H1 (cell line): ENCODE measurements at regions not wholly inside any gene's neighbourhood (a gene's known extent, or its start where the extent isn't known, plus 50 kb on each side); places are given as distances from the start of the nearest gene placed in this dataset.

Experiments
- CTCF ChIA-PET: fragments of 300-600 bp; sonication (Branson Sonifier 250); formaldehyde crosslinking; loops from one replicate; lab custom pipeline; 2021; ENCODE audit not compliant: partially characterized antibody; lab: Charles Lee
- POLR2A ChIA-PET: fragments of 300-600 bp; sonication (Branson Sonifier 250); formaldehyde crosslinking; loops from one replicate; lab custom pipeline; 2021; ENCODE audit warnings: inconsistent platforms; ENCODE audit not compliant: partially characterized antibody; lab: Charles Lee
- DNase-seq, 2 experiments: peaks; one replicate each; pipeline versions ENCODE4 v3.0.0 to v3.0.0-alpha.2; 2010 to 2022; ENCODE audit warnings: low spot score in 2 of 2, low read depth in 1 of 2, mixed read lengths in 1 of 2
- FAIRE-seq: peaks from 2 replicates; lab custom pipeline; 2011; peaks lifted over from hg19 to GRCh38; lab: Jason Lieb, UNC
- H2AFZ ChIP-seq: 2 replicates; pipeline ENCODE4 v1.8.1; 2012; ENCODE audit warnings: low read length, inconsistent platforms
- H2AK5ac ChIP-seq: 2 replicates; pipeline ENCODE4 v1.6.1; 2013; ENCODE audit warnings: low read depth, low read length
- H2BK120ac ChIP-seq: replicated peaks from 2 replicates; pipeline ENCODE3; 2013; ENCODE audit warnings: low read depth, low read length, inconsistent platforms
- H2BK12ac ChIP-seq: 2 replicates; pipeline ENCODE4 v1.6.1; 2013; ENCODE audit warnings: low read depth, low read length
- H2BK15ac ChIP-seq: 2 replicates; pipeline ENCODE4 v1.6.1; 2013; ENCODE audit warnings: low read length
- H2BK20ac ChIP-seq: 2 replicates; pipeline ENCODE4 v1.6.1; 2013; ENCODE audit warnings: low read length
- H2BK5ac ChIP-seq: 2 replicates; pipeline ENCODE4 v1.6.1; 2013; ENCODE audit warnings: low read depth, low read length
- H3K14ac ChIP-seq: 2 replicates; pipeline ENCODE4 v1.6.1; 2013; ENCODE audit warnings: inconsistent platforms; ENCODE audit not compliant: insufficient read length
- H3K18ac ChIP-seq: 2 replicates; pipeline ENCODE4 v1.6.1; 2013; ENCODE audit warnings: low read length; ENCODE audit errors: extremely low read depth
- H3K23ac ChIP-seq: 2 replicates; pipeline ENCODE4 v1.6.1; 2013; ENCODE audit warnings: inconsistent platforms; ENCODE audit not compliant: insufficient read length
- H3K23me2 ChIP-seq: 2 replicates; pipeline ENCODE4 v1.6.1; 2013; ENCODE audit warnings: low read depth, low read length
- H3K27ac ChIP-seq: 2 replicates; pipeline ENCODE4 v1.6.1; 2011; ENCODE audit warnings: low read depth, low read length, inconsistent platforms
- H3K27me3 ChIP-seq, 4 experiments: replicated peaks in 1 of 4; 1 replicate in 1 of 4; 2 replicates in 3 of 4; pipeline versions ENCODE4 v1.6.1 to v1.8.1; 2011 to 2013; ENCODE audit warnings: low read length in 3 of 4, mild to moderate bottlenecking in 3 of 4, inconsistent platforms in 2 of 4, mixed read lengths in 2 of 4, moderate library complexity in 1 of 4; ENCODE audit not compliant: control insufficient read depth in 3 of 4, insufficient read depth in 3 of 4; ENCODE audit errors: extremely low read depth in 1 of 4
- H3K36me3 ChIP-seq, 4 experiments: 2 replicates each; pipeline versions ENCODE4 v1.6.1 to v1.8.1; 2011 to 2013; ENCODE audit warnings: mild to moderate bottlenecking in 4 of 4, low read length in 3 of 4, moderate library complexity in 2 of 4, control low read depth in 1 of 4, inconsistent platforms in 1 of 4; ENCODE audit not compliant: insufficient read depth in 4 of 4, control insufficient read depth in 2 of 4
- H3K4ac ChIP-seq: replicated peaks from 2 replicates; pipeline ENCODE3; 2013; ENCODE audit warnings: low read length, low read depth, mixed read lengths, inconsistent platforms; ENCODE audit not compliant: insufficient read length
- H3K4me1 ChIP-seq, 4 experiments: replicated peaks in 1 of 4; 1 replicate in 1 of 4; 2 replicates in 3 of 4; pipeline versions ENCODE4 v1.6.1 to v1.8.1; 2011 to 2013; ENCODE audit warnings: low read length in 3 of 4, inconsistent platforms in 2 of 4, mixed read lengths in 1 of 4; ENCODE audit not compliant: insufficient read depth in 4 of 4, control insufficient read depth in 3 of 4
- H3K4me2 ChIP-seq, 2 experiments: 2 replicates each; pipeline versions ENCODE4 v1.6.1 to v1.8.1; 2011 to 2013; ENCODE audit warnings: low read depth in 2 of 2, low read length in 2 of 2, control low read depth in 1 of 2, inconsistent platforms in 1 of 2, mild to moderate bottlenecking in 1 of 2; ENCODE audit not compliant: insufficient read depth in 1 of 2
- H3K4me3 ChIP-seq, 4 experiments: fragments of 200-600, 300-600 bp in 1 of 4; sonication (generic), shearing (Covaris generic), sonication (Bioruptor Twin) in 1 of 4; 2 replicates each; pipeline versions ENCODE4 v1.5.1 to v1.8.1; 2011 to 2016; ENCODE audit warnings: low read length in 4 of 4, low read depth in 3 of 4, control low read depth in 2 of 4, inconsistent platforms in 2 of 4, mild to moderate bottlenecking in 2 of 4, mixed read lengths in 1 of 4, moderate library complexity in 1 of 4; ENCODE audit not compliant: insufficient read depth in 2 of 4; ENCODE audit errors: extremely low read depth in 1 of 4
- H3K56ac ChIP-seq: replicated peaks from 2 replicates; pipeline ENCODE3; 2013; ENCODE audit warnings: low read depth, mild to moderate bottlenecking, mixed read lengths, low read length, inconsistent platforms; ENCODE audit not compliant: insufficient read length
- H3K79me1 ChIP-seq: 2 replicates; pipeline ENCODE4 v1.6.1; 2013; ENCODE audit warnings: low read depth, low read length, control low read depth
- H3K79me2 ChIP-seq, 2 experiments: 2 replicates each; pipeline versions ENCODE4 v1.6.1 to v1.8.1; 2012 to 2013; ENCODE audit warnings: low read length in 2 of 2, mild to moderate bottlenecking in 2 of 2, inconsistent platforms in 1 of 2; ENCODE audit not compliant: insufficient read depth in 2 of 2, control insufficient read depth in 1 of 2
- H3K9ac ChIP-seq, 4 experiments: replicated peaks in 1 of 4; 1 replicate in 1 of 4; 2 replicates in 3 of 4; pipeline versions ENCODE4 v1.6.1 to v1.8.1; 2011 to 2013; ENCODE audit warnings: low read depth in 3 of 4, low read length in 3 of 4, control low read depth in 2 of 4, mild to moderate bottlenecking in 2 of 4, moderate library complexity in 2 of 4, inconsistent platforms in 1 of 4; ENCODE audit errors: extremely low read depth in 1 of 4
- H3K9me3 ChIP-seq, 2 experiments: 2 replicates each; pipeline versions ENCODE4 v1.6.1 to v1.8.1; 2012 to 2013; ENCODE audit warnings: mild to moderate bottlenecking in 2 of 2, moderate library complexity in 2 of 2, control low read depth in 1 of 2, inconsistent platforms in 1 of 2, low read depth in 1 of 2, low read length in 1 of 2, mixed read lengths in 1 of 2; ENCODE audit not compliant: insufficient read depth in 2 of 2
- H4K20me1 ChIP-seq, 2 experiments: replicated peaks in 1 of 2; 2 replicates each; pipeline versions ENCODE3 to v1.8.1; 2011 to 2013; ENCODE audit warnings: inconsistent platforms in 2 of 2, low read length in 2 of 2, mild to moderate bottlenecking in 1 of 2; ENCODE audit not compliant: insufficient read depth in 2 of 2, control insufficient read depth in 1 of 2
- H4K5ac ChIP-seq: 2 replicates; pipeline ENCODE4 v1.6.1; 2013; ENCODE audit warnings: low read length, low read depth, mixed read lengths, inconsistent platforms; ENCODE audit not compliant: insufficient read length
- H4K8ac ChIP-seq: 2 replicates; pipeline ENCODE4 v1.8.0; 2013; ENCODE audit warnings: mild to moderate bottlenecking, moderate library complexity, low read length, inconsistent platforms; ENCODE audit not compliant: insufficient read depth; ENCODE audit errors: extremely low read depth
- H4K91ac ChIP-seq: replicated peaks from 2 replicates; pipeline ENCODE3; 2013; ENCODE audit warnings: low read length, mixed read lengths, inconsistent platforms; ENCODE audit not compliant: insufficient read length
- ATF3 ChIP-seq: IDR thresholded peaks from 2 replicates; pipeline ENCODE4 v1.6.1; 2011; ENCODE audit warnings: low read depth, mild to moderate bottlenecking, low read length; ENCODE audit not compliant: insufficient read depth
- CBX8 ChIP-seq: fragments of 300-800, 300-1000 bp; sonication (generic); IDR thresholded peaks from 2 replicates; pipeline ENCODE4 v1.7.1; 2016; ENCODE audit warnings: low read depth, low read length, borderline replicate concordance
- CREB1 ChIP-seq: IDR thresholded peaks from 2 replicates; pipeline ENCODE4 v1.6.1; 2012; ENCODE audit warnings: inconsistent platforms
- EGR1 ChIP-seq: IDR thresholded peaks from 2 replicates; pipeline ENCODE4 v1.6.1; 2011; ENCODE audit warnings: low read depth, low read length, borderline replicate concordance
- HDAC2 ChIP-seq, 2 experiments: fragments of 300-600 bp in 1 of 2; sonication (generic) in 1 of 2; IDR thresholded peaks; 2 replicates each; pipeline ENCODE4 v1.6.1; 2011 to 2012; ENCODE audit warnings: low read depth in 2 of 2, low read length in 2 of 2, mild to moderate bottlenecking in 2 of 2, moderate library complexity in 2 of 2, borderline replicate concordance in 1 of 2, inconsistent platforms in 1 of 2
- KDM5A ChIP-seq: fragments of 200-600 bp; IDR thresholded peaks from 2 replicates; pipeline ENCODE4 v1.7.1; 2012; ENCODE audit warnings: mild to moderate bottlenecking, low read length, inconsistent platforms, mixed read lengths
- NANOG ChIP-seq: IDR thresholded peaks from 2 replicates; pipeline ENCODE4 v1.6.1; 2011; ENCODE audit warnings: low read length, low read depth, mild to moderate bottlenecking, inconsistent platforms; ENCODE audit not compliant: insufficient read depth, poor library complexity, severe bottlenecking
- NRF1 ChIP-seq: IDR thresholded peaks from 2 replicates; pipeline ENCODE4 v1.6.1; 2011; ENCODE audit warnings: mild to moderate bottlenecking, low read depth, low read length, improper control_type of control experiment
- PHF8 ChIP-seq: fragments of 200-600 bp; sonication (generic); conservative IDR thresholded peaks from 2 replicates; pipeline ENCODE4 v1.7.1; 2012; ENCODE audit warnings: low read depth, mild to moderate bottlenecking, inconsistent platforms, low read length, moderate library complexity
- SAP30 ChIP-seq: fragments of 300-600 bp; sonication (generic); IDR thresholded peaks from 2 replicates; pipeline ENCODE4 v1.7.1; 2012; ENCODE audit warnings: low read length, moderate library complexity, mild to moderate bottlenecking, inconsistent platforms; ENCODE audit not compliant: insufficient read depth, insufficient replicate concordance
- SIRT6 ChIP-seq: IDR thresholded peaks from one replicate; pipeline ENCODE4 v1.7.1; 2012; ENCODE audit warnings: low read length, inconsistent platforms
- SP4 ChIP-seq: IDR thresholded peaks from 2 replicates; pipeline ENCODE4 v1.6.1; 2012; ENCODE audit warnings: low read length, inconsistent platforms
- TAF1 ChIP-seq: IDR thresholded peaks from 2 replicates; pipeline ENCODE4 v1.6.1; 2011; ENCODE audit warnings: mild to moderate bottlenecking, low read depth, low read length
- TCF12 ChIP-seq: IDR thresholded peaks from 2 replicates; pipeline ENCODE4 v1.6.1; 2011; ENCODE audit warnings: low read depth, mild to moderate bottlenecking, low read length
- YY1 ChIP-seq: IDR thresholded peaks from 2 replicates; pipeline ENCODE4 v1.6.1; 2011; ENCODE audit warnings: low read depth, mild to moderate bottlenecking, low read length
- WGBS, 2 experiments: shearing (Covaris generic) in 1 of 2; methylation state at CpG; one replicate each; pipeline versions ENCODE4 v1.1.6 to v1.1.7; 2013 to 2015; ENCODE audit warnings: low lambda C conversion rate in 2 of 2, mixed read lengths in 2 of 2, inconsistent platforms in 1 of 2, low coverage in 1 of 2, missing lambda C conversion rate in 1 of 2; ENCODE audit not compliant: insufficient replicate concordance in 2 of 2, insufficient coverage in 1 of 2, insufficient read length in 1 of 2; ENCODE audit errors: extremely low coverage in 1 of 2, missing lambda C conversion rate in 1 of 2; 5-methylcytosine and 5-hydroxymethylcytosine counted together

DNA sequence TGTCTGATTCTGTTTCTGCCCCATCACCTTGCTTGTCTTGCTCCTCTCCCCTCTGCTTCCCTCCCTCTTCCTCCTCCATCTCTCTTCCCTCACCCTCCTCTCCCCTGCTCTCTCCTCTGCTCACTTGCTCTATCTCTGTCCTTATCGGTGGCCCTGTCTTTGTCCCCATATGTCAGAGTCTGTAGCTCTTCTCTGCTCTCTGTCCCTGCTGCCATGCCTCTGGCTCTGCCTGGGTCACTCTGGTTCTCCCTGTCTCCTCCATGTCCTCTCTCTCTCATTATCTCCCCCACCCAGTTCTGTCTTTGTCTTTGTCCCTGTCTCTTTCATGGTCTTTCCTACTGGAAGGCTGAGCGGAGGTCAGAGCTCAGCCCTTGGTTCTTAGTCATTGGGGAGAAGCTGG, 169.1 kb upstream of the NLRP1 start:
- Histone ChIP-seq H4K91ac (no peak overlapping the region), H3K56ac (no peak overlapping the region), H3K9ac (no peak overlapping the region), H3K4me1 (no peaks in the 10 kb centered on the region), H4K20me1 (no peaks in the 10 kb centered on the region), H2BK20ac (no peak overlapping the region), H2AFZ (no peak overlapping the region), H2BK12ac (no peak overlapping the region), H3K9me3 (no peaks in the 10 kb centered on the region), H3K36me3 (no peaks in the 10 kb centered on the region), H2BK5ac (no peak overlapping the region), H4K8ac (no peak overlapping the region), H2AK5ac (no peak overlapping the region), H3K79me2 (no peaks in the 10 kb centered on the region), H2BK15ac (no peak overlapping the region), H2BK120ac (no peak overlapping the region), H3K4me2 (no peak overlapping the region), H3K27ac (no peak overlapping the region), H3K27me3 (no peaks in the 10 kb centered on the region), H4K5ac (no peak overlapping the region), H3K23ac (no peak overlapping the region), H3K23me2 (no peaks in the 10 kb centered on the region; the same call in 1 of the 2 replicates), H3K79me1 (no peaks in the 10 kb centered on the region), H3K14ac (no peak overlapping the region), H3K4ac (no peak overlapping the region), H3K18ac (no peak overlapping the region), H3K4me3 (no peak overlapping the region)
- DNase-seq (no peak), FAIRE-seq (no peak)
- WGBS, 2 experiments = 97% methylated on average over 2 of the region's 2 CpGs; no CpG with 5 or more reads in 1 of the 2 experiments
- POLR2A ChIA-PET = interaction anchor here (0.9 kb wide), 1 partner anchor 10 kb away, joined by 3 read pairs; no protein-coding TSS in a partner anchor
- CTCF ChIA-PET = interaction anchor here (0.6 to 1.5 kb wide), 5 partner anchors 10 to 249 kb away, joined by 3 to 4 read pairs (median 3); no protein-coding TSS in a partner anchor
- TF ChIP-seq EGR1 (no peak), SIRT6 (no peak), KDM5A (no peak), NRF1 (no peak), SP4 (no peak), SAP30 (no peak), YY1 (no peak), TCF12 (no peak), PHF8 (no peak), NANOG (no peak), CBX8 (no peak), CREB1 (no peak), HDAC2 (IDR thresholded peaks at IDR 0.05; ENCODE audit: borderline replicate concordance in 1 of 2, low read depth in 2 of 2, low read length in 2 of 2) (no peak), ATF3 (no peak), TAF1 (no peak)
